Subcutaneous abdominal adipose tissue (tissue), 5 donors: ENCODE measurements at regions not wholly inside any gene's neighbourhood (a gene's known extent, or its start where the extent isn't known, plus 50 kb on each side); places are given as distances from the start of the nearest gene placed in this dataset.

ENCODE experiments used
- H3K27ac ChIP-seq: one replicate; pipeline ENCODE4 v1.7.0; 2013; ENCODE audit warnings: low read depth, mild to moderate bottlenecking, inconsistent platforms, low read length, moderate library complexity
- H3K27me3 ChIP-seq, 5 donors: one replicate each; pipeline ENCODE4 v1.7.0; 2013; ENCODE audit warnings: low read length in 5 of 5, inconsistent platforms in 1 of 5; ENCODE audit not compliant: control insufficient read depth in 5 of 5, insufficient read depth in 4 of 5
- H3K36me3 ChIP-seq, 5 donors: one replicate each; pipeline ENCODE4 v1.7.0; 2013; ENCODE audit warnings: low read length in 5 of 5; ENCODE audit not compliant: control insufficient read depth in 5 of 5, insufficient read depth in 5 of 5
- H3K4me1 ChIP-seq, 5 donors: one replicate each; pipeline ENCODE4 v1.7.0; 2013; ENCODE audit warnings: low read length in 5 of 5, mild to moderate bottlenecking in 3 of 5, moderate library complexity in 1 of 5; ENCODE audit not compliant: control insufficient read depth in 5 of 5, insufficient read depth in 5 of 5
- H3K4me3 ChIP-seq, 5 donors: one replicate each; pipeline ENCODE4 v1.7.0; 2013; ENCODE audit warnings: low read length in 5 of 5, low read depth in 1 of 5
- H3K9ac ChIP-seq, 5 donors: one replicate each; pipeline ENCODE4 v1.7.0; 2013; ENCODE audit warnings: low read length in 5 of 5, mild to moderate bottlenecking in 4 of 5, moderate library complexity in 3 of 5
- H3K9me3 ChIP-seq, 5 donors: one replicate each; pipeline ENCODE4 v1.7.0; 2013; ENCODE audit warnings: low read length in 5 of 5; ENCODE audit not compliant: control insufficient read depth in 5 of 5
- donor health status: healthy.
- donor health status: healthy.
- donor health status: healthy.
- donor health status: healthy.
- donor health status: healthy.

DNA sequence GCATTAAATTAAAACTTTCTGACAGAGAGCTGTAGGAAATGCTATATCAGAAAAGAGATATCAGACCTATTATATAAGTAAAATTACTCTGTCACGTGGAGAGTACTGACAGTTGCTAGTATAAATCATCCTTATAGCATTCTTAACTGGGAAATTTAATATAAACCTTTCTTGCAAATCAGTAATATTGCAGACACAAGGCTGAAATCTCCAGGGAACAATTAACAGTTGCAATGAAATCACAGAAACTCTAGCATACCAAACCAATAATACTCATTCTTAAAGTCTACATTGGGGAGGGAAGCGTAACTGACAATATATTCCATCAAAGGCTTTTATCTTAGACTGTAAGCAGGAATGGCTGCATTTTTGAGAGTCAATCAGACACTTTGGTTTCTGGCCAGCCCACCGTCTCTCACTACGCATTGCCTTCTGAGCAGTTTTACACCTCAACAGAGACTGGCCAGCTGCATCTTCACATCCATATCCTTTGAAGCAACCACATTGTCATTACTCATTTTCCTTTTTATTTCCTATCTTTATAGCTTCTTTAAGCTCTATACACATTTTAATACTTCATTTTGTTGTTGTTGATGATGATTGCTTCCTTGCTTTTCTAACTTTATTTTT, 536.0 kb upstream of the CDH2 start:
- peaks cover 0 to 6% (median 0%) of the 10 kb centered on the region in 5 donors for H3K4me1 ChIP-seq
- no peaks in the 10 kb centered on the region for H3K27me3 ChIP-seq
- no peaks in the 10 kb centered on the region for H3K9me3 ChIP-seq
- no peaks in the 10 kb centered on the region for H3K36me3 ChIP-seq
- no peak overlapping the region for H3K4me3 ChIP-seq
- no peak overlapping the region for H3K9ac ChIP-seq
- no peak overlapping the region for H3K27ac ChIP-seq

GRCh38 chr18:28712172-28712571, 535.2 kb upstream of the CDH2 start:
- Histone ChIP-seq H3K9me3 (no peaks in the 10 kb centered on the region), H3K36me3 (no peaks in the 10 kb centered on the region), H3K4me1 (peaks cover 0 to 10% (median 0%) of the 10 kb centered on the region in 5 donors), H3K27ac (no peak overlapping the region), H3K9ac (no peak overlapping the region), H3K4me3 (no peak overlapping the region), H3K27me3 (no peaks in the 10 kb centered on the region)

DNA sequence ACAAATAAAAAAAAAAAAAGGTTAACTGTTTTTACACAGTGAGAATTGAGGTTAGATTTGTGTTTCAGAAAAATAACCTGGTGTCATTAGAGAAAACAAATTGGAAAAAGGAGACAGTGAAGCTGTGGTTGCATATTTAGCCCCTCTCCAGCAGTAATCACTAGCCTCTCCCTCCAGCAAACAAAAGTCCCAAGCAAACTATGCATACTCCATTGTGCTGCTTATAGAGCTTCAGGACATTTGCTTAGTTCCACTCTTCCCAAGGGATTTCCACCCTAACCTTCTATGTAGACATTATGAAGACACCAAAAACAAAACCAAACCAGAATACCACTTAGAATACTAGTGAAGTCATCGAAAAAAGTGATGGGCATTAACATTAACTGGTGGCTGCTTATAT, 534.2 kb upstream of the CDH2 start:
- no peaks in the 10 kb centered on the region for H3K36me3 ChIP-seq
- H3K27me3 ChIP-seq: no peaks in the 10 kb centered on the region
- no peaks in the 10 kb centered on the region for H3K9me3 ChIP-seq
- no peak overlapping the region for H3K9ac ChIP-seq
- peaks cover 0 to 10% (median 0%) of the 10 kb centered on the region in 5 donors for H3K4me1 ChIP-seq
- no peak overlapping the region for H3K27ac ChIP-seq
- H3K4me3 ChIP-seq: no peak overlapping the region

GRCh38 chr18:28707006-28707405, 530.1 kb upstream of the CDH2 start:
- Histone ChIP-seq H3K4me3 (no peak overlapping the region), H3K36me3 (no peaks in the 10 kb centered on the region), H3K27me3 (no peaks in the 10 kb centered on the region), H3K27ac (no peak overlapping the region), H3K4me1 (peaks cover 0 to 5% (median 0%) of the 10 kb centered on the region in 5 donors), H3K9ac (no peak overlapping the region), H3K9me3 (no peaks in the 10 kb centered on the region)

DNA sequence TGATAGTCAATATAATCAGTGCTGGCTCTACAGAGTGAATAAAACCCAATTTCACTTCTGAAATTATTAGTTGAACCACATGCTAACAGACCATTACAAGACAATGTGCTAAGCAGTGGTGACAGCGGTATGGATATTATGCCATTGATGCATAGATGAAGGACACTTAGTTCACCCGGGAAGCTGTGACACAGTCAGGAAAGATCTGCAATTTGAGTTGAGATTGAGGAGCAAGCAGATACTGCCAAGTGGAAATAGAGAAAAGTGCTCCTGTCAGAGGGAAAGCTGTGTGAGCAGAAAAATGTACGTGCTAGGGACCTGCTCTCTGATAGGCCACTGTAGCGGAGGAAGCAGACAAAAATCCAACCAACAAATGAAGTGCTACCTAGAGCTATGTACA, 529.5 kb upstream of the CDH2 start:
- Histone ChIP-seq H3K4me1 (peaks cover 0 to 5% (median 0%) of the 10 kb centered on the region in 5 donors), H3K36me3 (no peaks in the 10 kb centered on the region), H3K4me3 (no peak overlapping the region), H3K27ac (no peak overlapping the region), H3K9ac (no peak overlapping the region), H3K9me3 (no peaks in the 10 kb centered on the region), H3K27me3 (no peaks in the 10 kb centered on the region)

DNA sequence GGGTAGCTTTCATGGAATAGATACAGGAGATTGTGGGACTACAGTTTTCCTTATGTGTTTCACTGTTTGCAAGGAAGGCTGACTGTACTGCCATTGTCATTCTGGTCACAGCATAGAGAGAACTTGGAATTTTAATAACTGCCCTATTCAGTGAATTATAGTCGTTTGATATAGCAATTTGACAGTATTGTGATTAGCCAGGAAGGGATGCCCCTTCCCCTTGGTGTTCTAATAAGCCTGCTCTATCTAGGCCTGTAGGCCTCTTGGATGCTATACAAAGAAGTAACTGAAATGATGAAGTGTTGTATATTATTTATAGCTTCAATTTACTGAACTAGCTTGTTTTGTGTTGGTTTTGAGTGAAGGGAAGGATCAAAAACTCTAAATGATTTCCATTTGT, 528.6 kb upstream of the CDH2 start:
- Histone ChIP-seq H3K9ac (no peak overlapping the region), H3K4me1 (peaks cover 0 to 5% (median 0%) of the 10 kb centered on the region in 5 donors), H3K9me3 (no peaks in the 10 kb centered on the region), H3K27me3 (no peaks in the 10 kb centered on the region), H3K36me3 (no peaks in the 10 kb centered on the region), H3K4me3 (no peak overlapping the region), H3K27ac (no peak overlapping the region)

GRCh38 chr18:28692337-28692736, 515.4 kb upstream of the CDH2 start:
- H3K4me1 ChIP-seq: no peaks in the 10 kb centered on the region
- no peaks in the 10 kb centered on the region for H3K9me3 ChIP-seq
- no peaks in the 10 kb centered on the region for H3K36me3 ChIP-seq
- H3K27ac ChIP-seq: no peak overlapping the region
- H3K4me3 ChIP-seq: no peak overlapping the region
- no peaks in the 10 kb centered on the region for H3K27me3 ChIP-seq
- no peak overlapping the region for H3K9ac ChIP-seq

DNA sequence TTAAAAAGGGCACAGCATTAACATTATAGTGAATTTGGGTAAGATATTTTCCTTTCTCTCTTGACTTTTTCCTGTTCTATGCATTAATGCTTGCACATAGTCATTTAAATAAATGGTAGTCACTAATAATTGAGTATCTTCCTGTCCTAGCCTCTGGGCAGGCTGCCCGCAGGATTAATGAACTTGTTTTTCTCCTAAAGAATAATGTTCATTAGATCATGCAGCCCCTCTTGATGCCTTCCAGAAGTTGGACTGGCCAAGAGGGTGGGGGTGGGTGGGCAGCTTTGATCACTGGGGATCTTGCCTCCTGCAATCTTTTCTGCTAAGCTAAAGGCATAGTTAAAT, 514.5 kb upstream of the CDH2 start:
- Histone ChIP-seq H3K9me3 (no peaks in the 10 kb centered on the region), H3K4me3 (no peak overlapping the region), H3K27ac (no peak overlapping the region), H3K27me3 (no peaks in the 10 kb centered on the region), H3K9ac (no peak overlapping the region), H3K36me3 (no peaks in the 10 kb centered on the region), H3K4me1 (no peaks in the 10 kb centered on the region)

- no peak overlapping the region for H3K9ac ChIP-seq
- no peaks in the 10 kb centered on the region for H3K9me3 ChIP-seq
- H3K36me3 ChIP-seq: no peaks in the 10 kb centered on the region
- H3K4me1 ChIP-seq: no peaks in the 10 kb centered on the region
- no peaks in the 10 kb centered on the region for H3K27me3 ChIP-seq
- no peak overlapping the region for H3K27ac ChIP-seq
- no peak overlapping the region for H3K4me3 ChIP-seq
Observed at GRCh38 chr18:28690836-28691495, 514.0 kb upstream of the CDH2 start.

DNA sequence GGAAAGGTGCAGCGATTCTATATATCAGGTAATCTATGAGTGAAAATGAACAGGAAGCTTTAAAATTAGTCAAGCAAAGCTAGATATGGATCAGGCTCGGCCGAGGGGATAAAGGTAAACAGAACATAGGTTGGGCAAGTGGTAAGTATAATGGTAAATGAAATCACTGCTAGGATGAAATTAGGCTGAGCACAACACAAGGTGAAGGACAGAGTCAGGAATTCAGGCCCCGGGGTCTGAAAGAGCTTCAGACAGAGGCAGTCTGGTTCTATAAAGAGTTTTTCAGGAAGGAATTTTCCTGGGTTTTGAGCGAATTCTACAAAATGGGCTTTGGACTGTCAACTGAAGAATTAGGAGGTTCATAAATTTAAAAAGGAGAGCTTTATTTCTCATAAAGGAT, 513.2 kb upstream of the CDH2 start:
- Histone ChIP-seq H3K36me3 (no peaks in the 10 kb centered on the region), H3K9me3 (no peaks in the 10 kb centered on the region), H3K27ac (no peak overlapping the region), H3K4me3 (no peak overlapping the region), H3K4me1 (no peaks in the 10 kb centered on the region), H3K27me3 (no peaks in the 10 kb centered on the region), H3K9ac (no peak overlapping the region)
